Trophoblast cell (in vitro differentiated cells and primary cell): ENCODE measurements at regions not wholly inside any gene's neighbourhood (a gene's known extent, or its start where the extent isn't known, plus 50 kb on each side); places are given as distances from the start of the nearest gene placed in this dataset.

Source experiments
- DNase-seq, 2 donors: peaks; one replicate each; pipeline ENCODE4 v3.0.0-alpha.2; 2016
- H2AFZ ChIP-seq: 2 replicates; pipeline ENCODE4 v1.6.1; 2013; ENCODE audit warnings: low read length, moderate library complexity, mild to moderate bottlenecking; ENCODE audit not compliant: insufficient read depth, poor library complexity
- H2AK5ac ChIP-seq: 2 replicates; pipeline ENCODE4 v1.6.1; 2013; ENCODE audit warnings: mild to moderate bottlenecking, low read length
- H2BK120ac ChIP-seq: 2 replicates; pipeline ENCODE4 v1.6.1; 2013; ENCODE audit warnings: low read length, mild to moderate bottlenecking, moderate library complexity; ENCODE audit not compliant: insufficient read depth, poor library complexity
- H2BK12ac ChIP-seq: 2 replicates; pipeline ENCODE4 v1.6.1; 2013; ENCODE audit warnings: mild to moderate bottlenecking, low read length, moderate library complexity
- H2BK5ac ChIP-seq: 2 replicates; pipeline ENCODE4 v1.6.1; 2013; ENCODE audit warnings: low read length, low read depth, moderate library complexity, mild to moderate bottlenecking; ENCODE audit not compliant: poor library complexity
- H3K14ac ChIP-seq: 2 replicates; pipeline ENCODE4 v1.6.1; 2013; ENCODE audit warnings: mild to moderate bottlenecking, low read length
- H3K18ac ChIP-seq: 2 replicates; pipeline ENCODE4 v1.6.1; 2013; ENCODE audit warnings: mild to moderate bottlenecking, low read length
- H3K23ac ChIP-seq: 2 replicates; pipeline ENCODE4 v1.6.1; 2013; ENCODE audit warnings: low read length
- H3K27ac ChIP-seq: 2 replicates; pipeline ENCODE4 v1.5.1; 2013; ENCODE audit warnings: low read depth, mild to moderate bottlenecking, inconsistent platforms, low read length, moderate library complexity
- H3K27me3 ChIP-seq: 2 replicates; pipeline ENCODE4 v1.6.1; 2013; ENCODE audit warnings: inconsistent platforms, mild to moderate bottlenecking, low read length, moderate library complexity; ENCODE audit not compliant: insufficient read depth
- H3K36me3 ChIP-seq, 2 experiments: 1 replicate in 1 of 2; 2 replicates in 1 of 2; pipeline ENCODE4 v1.6.1; 2013; ENCODE audit warnings: low read length in 2 of 2, mild to moderate bottlenecking in 2 of 2, moderate library complexity in 1 of 2; ENCODE audit not compliant: insufficient read depth in 2 of 2, control insufficient read depth in 1 of 2
- H3K4ac ChIP-seq: 2 replicates; pipeline ENCODE4 v1.6.1; 2013; ENCODE audit warnings: low read depth, mild to moderate bottlenecking, low read length, moderate library complexity
- H3K4me1 ChIP-seq, 2 experiments: 1 replicate in 1 of 2; 2 replicates in 1 of 2; pipeline ENCODE4 v1.6.1; 2013; ENCODE audit warnings: low read length in 2 of 2, mild to moderate bottlenecking in 2 of 2, moderate library complexity in 1 of 2; ENCODE audit not compliant: insufficient read depth in 2 of 2, control insufficient read depth in 1 of 2
- H3K4me2 ChIP-seq: 2 replicates; pipeline ENCODE4 v1.6.1; 2013; ENCODE audit warnings: inconsistent platforms, mild to moderate bottlenecking, low read length, moderate library complexity
- H3K4me3 ChIP-seq: 2 replicates; pipeline ENCODE4 v1.5.1; 2013; ENCODE audit warnings: mild to moderate bottlenecking, low read depth, low read length, inconsistent platforms
- H3K79me1 ChIP-seq: one replicate; pipeline ENCODE4 v1.6.1; 2013; ENCODE audit warnings: low read length
- H3K79me2 ChIP-seq: 2 replicates; pipeline ENCODE4 v1.6.1; 2013; ENCODE audit warnings: low read length, mild to moderate bottlenecking; ENCODE audit not compliant: control insufficient read depth, insufficient read depth, poor library complexity
- H3K9ac ChIP-seq: 2 replicates; pipeline ENCODE4 v1.6.1; 2013; ENCODE audit warnings: mild to moderate bottlenecking, low read length
- H3K9me3 ChIP-seq: 2 replicates; pipeline ENCODE4 v1.6.1; 2013; ENCODE audit warnings: low read depth, mild to moderate bottlenecking, control low read depth, inconsistent platforms, low read length; ENCODE audit not compliant: insufficient read depth
- H4K12ac ChIP-seq: 2 replicates; pipeline ENCODE4 v1.6.1; 2013; ENCODE audit warnings: low read depth, mild to moderate bottlenecking, low read length, moderate library complexity
- H4K8ac ChIP-seq: 2 replicates; pipeline ENCODE4 v1.6.1; 2013; ENCODE audit warnings: low read depth, mild to moderate bottlenecking, low read length, moderate library complexity
- H4K91ac ChIP-seq: one replicate; pipeline ENCODE4 v1.6.1; 2013; ENCODE audit warnings: low read depth, mild to moderate bottlenecking, low read length, moderate library complexity
- WGBS: extraction: QIAGEN DNeasy Blood & Tissue Kit; methylation state at CpG from one replicate; pipeline ENCODE4 v1.1.7; 2013; ENCODE audit warnings: missing lambda C conversion rate; ENCODE audit not compliant: insufficient read length, insufficient coverage; ENCODE audit errors: extremely low coverage; 5-methylcytosine and 5-hydroxymethylcytosine counted together

- Histone ChIP-seq H2AK5ac (no peak overlapping the region), H4K12ac (no peak overlapping the region), H3K79me1 (no peaks in the 10 kb centered on the region), H3K14ac (no peak overlapping the region), H3K18ac (no peak overlapping the region), H3K4me2 (no peak overlapping the region), H3K27ac (no peak overlapping the region), H3K79me2 (no peaks in the 10 kb centered on the region), H3K27me3 (no peaks in the 10 kb centered on the region), H2BK12ac (no peak overlapping the region), H3K23ac (no peak overlapping the region), H3K4ac (no peak overlapping the region), H2BK120ac (no peak overlapping the region), H4K8ac (no peak overlapping the region), H3K4me1 (no peaks in the 10 kb centered on the region), H3K4me3 (no peak overlapping the region), H3K9me3 (no peaks in the 10 kb centered on the region), H2BK5ac (no peak overlapping the region), H4K91ac (no peak overlapping the region), H2AFZ (no peak overlapping the region), H3K36me3 (no peaks in the 10 kb centered on the region), H3K9ac (no peak overlapping the region)
- no CpG with 5 or more reads among the region's 5 CpGs for WGBS
- DNase-seq = no peak
Observed at GRCh38 chrX:3545901-3546300, 167.5 kb downstream of the PRKX start.

GRCh38 chrX:3541336-3541735, 172.1 kb downstream of the PRKX start:
- no peaks in the 10 kb centered on the region for H3K79me1 ChIP-seq

DNA sequence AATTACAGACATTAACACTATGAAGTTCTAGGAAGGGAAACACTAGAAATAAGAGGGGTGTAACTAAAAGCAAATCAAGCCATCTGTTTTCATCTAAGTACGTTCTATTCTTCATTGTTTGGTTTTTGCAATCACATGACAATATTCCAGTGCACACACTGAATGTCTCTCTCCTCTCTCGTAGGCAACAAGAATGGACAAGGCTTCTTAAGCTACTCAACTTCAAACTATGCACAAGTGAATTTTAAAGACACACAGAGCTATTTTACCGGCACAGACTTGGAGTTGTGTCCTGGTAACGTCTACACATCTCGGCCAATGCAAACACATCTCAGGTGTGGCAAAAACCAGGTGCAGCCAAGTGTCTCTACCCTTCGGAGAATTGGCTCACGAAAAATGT, 173.3 kb downstream of the PRKX start:
- Histone ChIP-seq H4K8ac (no peak overlapping the region), H2AK5ac (no peak overlapping the region), H2BK12ac (no peak overlapping the region), H3K79me2 (no peaks in the 10 kb centered on the region), H3K36me3 (no peaks in the 10 kb centered on the region), H4K91ac (no peak overlapping the region), H3K27me3 (no peaks in the 10 kb centered on the region), H3K14ac (no peak overlapping the region), H2BK5ac (no peak overlapping the region), H3K79me1 (no peaks in the 10 kb centered on the region), H3K23ac (no peak overlapping the region), H3K9ac (no peak overlapping the region), H3K18ac (no peak overlapping the region), H3K4me1 (no peaks in the 10 kb centered on the region), H4K12ac (no peak overlapping the region), H2BK120ac (no peak overlapping the region), H2AFZ (no peak overlapping the region), H3K9me3 (peaks cover 4% of the 10 kb centered on the region), H3K27ac (no peak overlapping the region), H3K4me2 (no peak overlapping the region), H3K4ac (no peak overlapping the region), H3K4me3 (no peak overlapping the region)
- no CpG with 5 or more reads among the region's 7 CpGs for WGBS
- no peak for DNase-seq

More at GRCh38 chrX:3541336-3541735, 172.1 kb downstream of the PRKX start:
- no peak overlapping the region for H3K14ac ChIP-seq
- H2BK120ac ChIP-seq = no peak overlapping the region
- H4K8ac ChIP-seq = no peak overlapping the region
- H3K18ac ChIP-seq = no peak overlapping the region
- no peak overlapping the region for H3K4ac ChIP-seq
- no peak overlapping the region for H4K12ac ChIP-seq
- no peak overlapping the region for H2BK12ac ChIP-seq
- H3K9me3 ChIP-seq = no peaks in the 10 kb centered on the region
- H3K9ac ChIP-seq = no peak overlapping the region
- no peak overlapping the region for H3K4me2 ChIP-seq
- H4K91ac ChIP-seq = no peak overlapping the region
- no peak overlapping the region for H3K27ac ChIP-seq
- H3K79me2 ChIP-seq = no peaks in the 10 kb centered on the region
- WGBS = no CpG with 5 or more reads among the region's 2 CpGs
- H2AK5ac ChIP-seq = no peak overlapping the region
- H3K27me3 ChIP-seq = no peaks in the 10 kb centered on the region
- H3K23ac ChIP-seq = no peak overlapping the region
- no peak for DNase-seq
- no peak overlapping the region for H3K4me3 ChIP-seq
- no peak overlapping the region for H2BK5ac ChIP-seq
- H3K36me3 ChIP-seq = no peaks in the 10 kb centered on the region
- no peaks in the 10 kb centered on the region for H3K4me1 ChIP-seq
- H2AFZ ChIP-seq = no peak overlapping the region

GRCh38 chrX:3532581-3533085, 180.8 kb downstream of the PRKX start:
- H3K27ac ChIP-seq = no peak overlapping the region
- H3K9me3 ChIP-seq = peaks cover 4% of the 10 kb centered on the region
- no peak overlapping the region for H3K4me3 ChIP-seq
- H3K36me3 ChIP-seq = no peaks in the 10 kb centered on the region
- H3K4ac ChIP-seq = no peak overlapping the region
- no peak overlapping the region for H3K14ac ChIP-seq
- H4K91ac ChIP-seq = no peak overlapping the region
- no peak overlapping the region for H4K12ac ChIP-seq
- peaks cover 7% of the 10 kb centered on the region for H3K79me1 ChIP-seq
- no peak overlapping the region for H2BK12ac ChIP-seq
- H3K4me2 ChIP-seq = no peak overlapping the region
- WGBS = no CpG with 5 or more reads among the region's 3 CpGs
- no peaks in the 10 kb centered on the region for H3K4me1 ChIP-seq
- no peak overlapping the region for H2AFZ ChIP-seq
- H4K8ac ChIP-seq = no peak overlapping the region
- no peak overlapping the region for H3K9ac ChIP-seq
- no peak overlapping the region for H2AK5ac ChIP-seq
- no peaks in the 10 kb centered on the region for H3K27me3 ChIP-seq
- DNase-seq = no peak
- no peak overlapping the region for H2BK120ac ChIP-seq
- no peak overlapping the region for H3K18ac ChIP-seq
- no peak overlapping the region for H3K23ac ChIP-seq
- no peaks in the 10 kb centered on the region for H3K79me2 ChIP-seq
- H2BK5ac ChIP-seq = no peak overlapping the region
